Stimulated activated CD8-positive, alpha-beta memory T cell treated with anti-CD3 and anti-CD28 coated beads, Interleukin-12 subunit alpha, Interleukin-12 subunit beta, amount 100 ng/mL, for 24 hours (primary cell): ENCODE measurements at regions not wholly inside any gene's neighbourhood (a gene's known extent, or its start where the extent isn't known, plus 50 kb on each side); places are given as distances from the start of the nearest gene placed in this dataset.
"Not testable (repeated sequence)": the region's sequence is repeated elsewhere in the genome, so short reads cannot be mapped to it uniquely, and the experiment has no call there.

Experiments used
- DNase-seq: peaks from one replicate; pipeline ENCODE4 v3.0.0-alpha.2; 2020; ENCODE audit errors: extremely low read depth

- no peak for DNase-seq
Measured at GRCh38 chr3:102682741-102683140, 247.9 kb downstream of the ZPLD1 start.

GRCh38 chr3:102686792-102687191, 252.0 kb downstream of the ZPLD1 start:
- DNase-seq: no peak

- DNase-seq: no peak
Measured at GRCh38 chr3:102687851-102688555, 253.2 kb downstream of the ZPLD1 start.

- DNase-seq: no peak
Measured at GRCh38 chr3:102688556-102688930, 253.7 kb downstream of the ZPLD1 start.

- no peak for DNase-seq
Measured at GRCh38 chr3:102691507-102691906, 256.7 kb downstream of the ZPLD1 start.

GRCh38 chr3:102699104-102699818, 264.4 kb downstream of the ZPLD1 start:
- DNase-seq: no peak

GRCh38 chr3:102699819-102700140, 265.0 kb downstream of the ZPLD1 start:
- DNase-seq: no peak

GRCh38 chr3:102712896-102713295, 278.1 kb downstream of the ZPLD1 start:
- DNase-seq: no peak

- no peak for DNase-seq
Measured at GRCh38 chr3:102714567-102714966, 279.8 kb downstream of the ZPLD1 start.

GRCh38 chr3:102715030-102715697, 280.3 kb downstream of the ZPLD1 start:
- no peak for DNase-seq

- no peak for DNase-seq
Measured at GRCh38 chr3:102718651-102719050, 283.8 kb downstream of the ZPLD1 start.

- DNase-seq: no peak
Measured at GRCh38 chr3:102722317-102722716, 287.5 kb downstream of the ZPLD1 start.

GRCh38 chr3:102727340-102727739, 292.5 kb downstream of the ZPLD1 start:
- no peak for DNase-seq

- DNase-seq: not testable (repeated sequence)
Measured at GRCh38 chr3:102732581-102732980, 297.8 kb downstream of the ZPLD1 start.

- no peak for DNase-seq
Measured at GRCh38 chr3:102733791-102734563, 299.2 kb downstream of the ZPLD1 start.

GRCh38 chr3:102735311-102735710, 300.5 kb downstream of the ZPLD1 start:
- no peak for DNase-seq

GRCh38 chr3:102736288-102736974, 301.6 kb downstream of the ZPLD1 start:
- no peak for DNase-seq

GRCh38 chr3:102736975-102737304, 302.1 kb downstream of the ZPLD1 start:
- no peak for DNase-seq

GRCh38 chr3:102737353-102737752, 302.5 kb downstream of the ZPLD1 start:
- DNase-seq: no peak

GRCh38 chr3:102741105-102741504, 306.3 kb downstream of the ZPLD1 start:
- no peak for DNase-seq

GRCh38 chr3:102741694-102742093, 306.9 kb downstream of the ZPLD1 start:
- DNase-seq: no peak

GRCh38 chr3:102745881-102746280, 311.1 kb downstream of the ZPLD1 start:
- no peak for DNase-seq
